K562 (cell line): ENCODE measurements at regions not wholly inside any gene's neighbourhood (a gene's known extent, or its start where the extent isn't known, plus 50 kb on each side); places are given as distances from the start of the nearest gene placed in this dataset.

Experiments used
- ATAC-seq: fragments of 200-7000 bp; cut with Tn5 transposase; 3 replicates; pipeline ENCODE4 v1.9.1; 2020; ENCODE audit warnings: moderate library complexity
- BruUV-seq: library from RNA; stranded (reverse); fragments of 400-500 nt; replicated peaks from 2 replicates; lab custom pipeline; 2021; lab: Mats Ljungman, UMichigan
- CTCF ChIA-PET: fragments of 300-600 bp; formaldehyde crosslinking; extraction: SDS; loops from one replicate; lab custom pipeline; 2021; ENCODE audit warnings: low intra/inter-chr PET ratio; lab: Yijun Ruan, JAX
- POLR2A ChIA-PET: fragments of 300-600, 350-650 bp; sonication (Branson Sonifier 250); formaldehyde crosslinking; extraction: SDS; loops from one replicate; lab custom pipeline; 2021; ENCODE audit warnings: antibody characterized with exemption, inconsistent platforms; lab: Yijun Ruan, JAX
- DNase-seq, 4 experiments: peaks; one replicate each; pipeline versions ENCODE4 v3.0.0 to v3.0.0-alpha.2; 2011 to 2018; ENCODE audit warnings: low spot score in 3 of 4, mixed read lengths in 3 of 4; ENCODE audit errors: extremely low read depth in 1 of 4
- FAIRE-seq: peaks from 2 replicates; lab custom pipeline; 2011; peaks lifted over from hg19 to GRCh38; lab: Jason Lieb, UNC
- H2AFZ ChIP-seq: 2 replicates; pipeline ENCODE4 v1.6.0; 2011; ENCODE audit warnings: low read depth, low read length, control low read depth, inconsistent platforms
- H3K27ac ChIP-seq: fragments of 200-600 bp; 3 replicates; pipeline ENCODE4 v1.8.0; 2011; ENCODE audit warnings: low read depth, mild to moderate bottlenecking, control low read depth, inconsistent platforms, low read length, moderate library complexity, mixed read lengths; ENCODE audit errors: extremely low read depth
- H3K27me3 ChIP-seq, 2 experiments: fragments of 300-600 bp in 1 of 2; 2 replicates in 1 of 2; 3 replicates in 1 of 2; pipeline versions ENCODE4 v1.6.0 to v1.8.0; 2011; ENCODE audit warnings: inconsistent platforms in 2 of 2, low read length in 2 of 2, mild to moderate bottlenecking in 1 of 2, mixed read lengths in 1 of 2, moderate library complexity in 1 of 2; ENCODE audit not compliant: control insufficient read depth in 2 of 2, insufficient read depth in 2 of 2
- H3K36me3 ChIP-seq: fragments of 300-600 bp; 3 replicates; pipeline ENCODE4 v1.8.0; 2011; ENCODE audit warnings: mild to moderate bottlenecking, low read length, inconsistent platforms; ENCODE audit not compliant: control insufficient read depth, insufficient read depth
- H3K4me1 ChIP-seq, 2 experiments: fragments of 200-600 bp in 1 of 2; replicated peaks in 1 of 2; 2 replicates in 1 of 2; 3 replicates in 1 of 2; pipeline versions ENCODE4 v1.5.1 to v1.8.0; 2011; ENCODE audit warnings: inconsistent platforms in 2 of 2, low read length in 2 of 2, mild to moderate bottlenecking in 1 of 2, mixed read lengths in 1 of 2, moderate library complexity in 1 of 2; ENCODE audit not compliant: control insufficient read depth in 2 of 2, insufficient read depth in 2 of 2
- H3K4me2 ChIP-seq: 2 replicates; pipeline ENCODE4 v1.6.1; 2011; ENCODE audit warnings: low read length, control low read depth, inconsistent platforms, mixed read lengths; ENCODE audit not compliant: insufficient read depth
- H3K4me3 ChIP-seq: fragments of 200-600 bp; sonication (generic), shearing (Covaris generic); 2 replicates; pipeline ENCODE4 v1.5.1; 2016; ENCODE audit warnings: control low read depth, inconsistent platforms
- H3K79me2 ChIP-seq: fragments of 200-600 bp; 3 replicates; pipeline ENCODE4 v1.8.0; 2011; ENCODE audit warnings: low read length, inconsistent platforms; ENCODE audit not compliant: control insufficient read depth, insufficient read depth
- H3K9ac ChIP-seq, 2 experiments: 2 replicates each; pipeline versions ENCODE4 v1.6.0 to v1.6.1; 2011; ENCODE audit warnings: low read depth in 2 of 2, low read length in 2 of 2, control low read depth in 1 of 2, inconsistent platforms in 1 of 2, mild to moderate bottlenecking in 1 of 2, mixed read lengths in 1 of 2; ENCODE audit not compliant: insufficient read depth in 1 of 2
- H3K9me1 ChIP-seq: one replicate; pipeline ENCODE4 v1.6.0; 2011; ENCODE audit warnings: inconsistent platforms, mild to moderate bottlenecking, low read length, moderate library complexity; ENCODE audit not compliant: control insufficient read depth, insufficient read depth
- H3K9me3 ChIP-seq: replicated peaks from 2 replicates; pipeline ENCODE4 v1.5.1; 2011; ENCODE audit warnings: low read depth, low read length, inconsistent platforms; ENCODE audit not compliant: control insufficient read depth, insufficient read depth
- H4K20me1 ChIP-seq: replicated peaks from 2 replicates; pipeline ENCODE4 v1.6.1; 2011; ENCODE audit warnings: low read length, inconsistent platforms, mixed read lengths; ENCODE audit not compliant: control insufficient read depth, insufficient read depth
- CEBPG ChIP-seq, 3 experiments: fragments of 200-800 bp in 1 of 3; sonication (Bioruptor generic) in 1 of 3; sonication (generic) in 1 of 3; formaldehyde crosslinking in 1 of 3; IDR thresholded peaks in 2 of 3; conservative IDR thresholded peaks in 1 of 3; 2 replicates each; pipeline versions ENCODE4 v1.6.1 to v1.8.0; 2016 to 2022; ENCODE audit warnings: missing compliant biosample characterization in 2 of 3, missing genetic modification characterization in 2 of 3, mild to moderate bottlenecking in 1 of 3, missing genetic modification reagents in 1 of 3
- E2F1 ChIP-seq: sonication (generic); formaldehyde crosslinking; IDR thresholded peaks from 2 replicates; pipeline ENCODE4 v1.8.1; 2023; ENCODE audit warnings: mild to moderate bottlenecking, missing genetic modification reagents, moderate library complexity
- HEY1 ChIP-seq: fragments of 250-450 bp; sonication (Bioruptor Pico); IDR thresholded peaks from 2 replicates; pipeline ENCODE4 v1.5.0; 2020; ENCODE audit warnings: mild to moderate bottlenecking, moderate library complexity, borderline replicate concordance
- MYBL2 ChIP-seq, 2 experiments: fragments of 450-650 bp in 1 of 2; sonication (generic) in 1 of 2; formaldehyde crosslinking in 1 of 2; IDR thresholded peaks; 2 replicates each; pipeline versions ENCODE4 v1.6.1 to v1.8.1; 2017 to 2022; ENCODE audit warnings: borderline replicate concordance in 1 of 2, inconsistent platforms in 1 of 2, low read depth in 1 of 2, mild to moderate bottlenecking in 1 of 2, missing genetic modification reagents in 1 of 2, moderate library complexity in 1 of 2
- SRSF9 ChIP-seq: fragments of 200-400 bp; formaldehyde crosslinking; IDR thresholded peaks from 2 replicates; pipeline ENCODE4 v1.6.1; 2017; ENCODE audit warnings: low read depth, low read length, borderline replicate concordance
- STAT5B ChIP-seq: fragments of 250-450 bp; sonication (Bioruptor Pico); IDR thresholded peaks from 2 replicates; pipeline ENCODE4 v1.8.0; 2021; ENCODE audit warnings: mild to moderate bottlenecking, inconsistent platforms
- TFE3 ChIP-seq: fragments of 450-650 bp; formaldehyde crosslinking; IDR thresholded peaks from 2 replicates; pipeline ENCODE4 v1.4.0; 2020; ENCODE audit warnings: mild to moderate bottlenecking, mixed read lengths
- YBX1 ChIP-seq: fragments of 450-650 bp; IDR thresholded peaks from 2 replicates; pipeline ENCODE4 v1.7.1; 2016; ENCODE audit warnings: mild to moderate bottlenecking
- WGBS: fragments of 100-300 bp; shearing (Covaris generic); methylation state at CpG from one replicate; pipeline ENCODE4 v1.1.6; 2016; ENCODE audit warnings: low coverage, mixed read lengths; ENCODE audit not compliant: insufficient coverage; ENCODE audit errors: missing lambda C conversion rate; 5-methylcytosine and 5-hydroxymethylcytosine counted together
- in situ Hi-C: fragments of 300-500 bp; cut with MboI; formaldehyde crosslinking; loops from 4 replicates; pipeline ENCODE4 v1.15.0; 2018; ENCODE audit warnings: inconsistent platforms, mixed read lengths
- intact Hi-C: fragments of 100-400 bp; cut with micrococcal nuclease; formaldehyde crosslinking; loops from 2 replicates; pipeline ENCODE4 v1.14.2; 2022
- TF ChIP-seq, protein P1 (sequence below): fragments of 450-650 bp; formaldehyde crosslinking; IDR thresholded peaks from 2 replicates; pipeline ENCODE4 v1.4.0; 2022; ENCODE audit warnings: mild to moderate bottlenecking, moderate library complexity

GRCh38 chr16:73430138-73430537 is 382.2 kb upstream of the ZFHX3 start:
- H3K9ac ChIP-seq = no peak overlapping the region
- H3K4me2 ChIP-seq = no peak overlapping the region
- TF ChIP-seq CEBPG (CRISPR knock-in tag; IDR thresholded peaks at IDR 0.05) = no peak
- TF ChIP-seq CEBPG (tag; conservative IDR thresholded peaks at IDR 0.05 in 1 of 2, IDR thresholded peaks at IDR 0.05 in 1 of 2) = peak; percentile 28 to 76; a peak in 2 of 4 replicates
- TF ChIP-seq, protein P1, sequence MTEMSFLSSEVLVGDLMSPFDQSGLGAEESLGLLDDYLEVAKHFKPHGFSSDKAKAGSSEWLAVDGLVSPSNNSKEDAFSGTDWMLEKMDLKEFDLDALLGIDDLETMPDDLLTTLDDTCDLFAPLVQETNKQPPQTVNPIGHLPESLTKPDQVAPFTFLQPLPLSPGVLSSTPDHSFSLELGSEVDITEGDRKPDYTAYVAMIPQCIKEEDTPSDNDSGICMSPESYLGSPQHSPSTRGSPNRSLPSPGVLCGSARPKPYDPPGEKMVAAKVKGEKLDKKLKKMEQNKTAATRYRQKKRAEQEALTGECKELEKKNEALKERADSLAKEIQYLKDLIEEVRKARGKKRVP = 0 out of 2 replicates have a peak, but pooled peaks have one; percentile 33
- no peak for TF ChIP-seq STAT5B (CRISPR knock-in tag)
- TF ChIP-seq, all 486 proteins: peak for 2
- Histone ChIP-seq H3K4me3 (no peak overlapping the region), H2AFZ (no peak overlapping the region), H3K27me3 (no peaks in the 10 kb centered on the region; a peak in 2 of 5 replicates), H3K79me2 (no peaks in the 10 kb centered on the region), H3K9me3 (no peaks in the 10 kb centered on the region), H3K36me3 (no peaks in the 10 kb centered on the region), H4K20me1 (no peaks in the 10 kb centered on the region), H3K27ac (no peak overlapping the region), H3K4me1 (no peaks in the 10 kb centered on the region), H3K9me1 (no peaks in the 10 kb centered on the region)
- in situ Hi-C loops (no loop called here), intact Hi-C loops (no loop called here)
- BruUV-seq = no TSS peak
- CTCF ChIA-PET = no interaction called here
- FAIRE-seq (no peak), DNase-seq (no peak), ATAC-seq (no peak)
- POLR2A ChIA-PET = no interaction called here
- 0% methylated on average over 3 of the region's 3 CpGs for WGBS

- Histone ChIP-seq H3K4me1 (no peaks in the 10 kb centered on the region), H4K20me1 (no peaks in the 10 kb centered on the region), H3K9me1 (no peaks in the 10 kb centered on the region), H3K27ac (no peak overlapping the region), H3K79me2 (no peaks in the 10 kb centered on the region), H3K9ac (no peak overlapping the region), H3K27me3 (no peaks in the 10 kb centered on the region; a peak in 2 of 5 replicates), H3K4me3 (no peak overlapping the region), H3K9me3 (no peaks in the 10 kb centered on the region), H3K36me3 (no peaks in the 10 kb centered on the region), H2AFZ (no peak overlapping the region), H3K4me2 (no peak overlapping the region)
- intact Hi-C loops (no loop called here), in situ Hi-C loops (no loop called here)
- FAIRE-seq = no peak
- no peak for ATAC-seq
- 2% methylated on average over 10 of the region's 10 CpGs for WGBS
- ChIA-PET POLR2A (interaction anchor here (0.7 kb wide), 1 partner anchor 91 kb away, joined by 3 read pairs; no protein-coding TSS in a partner anchor), CTCF (no interaction called here)
- no peak for DNase-seq
- no TSS peak for BruUV-seq
- TF ChIP-seq TFE3 (CRISPR knock-in tag) (no peak), SRSF9 (no peak), E2F1 (CRISPR knock-in tag) (no peak), MYBL2 (IDR thresholded peaks at IDR 0.05; ENCODE audit: low read depth) (no peak), MYBL2 (CRISPR knock-in tag; IDR thresholded peaks at IDR 0.05; ENCODE audit: borderline replicate concordance) (no peak), HEY1 (CRISPR knock-in tag) (no peak), YBX1 (no peak)
Observed at GRCh38 chr16:73428121-73428520, 380.2 kb upstream of the ZFHX3 start.
